Superior temporal gyrus (tissue), 1 donor: ENCODE measurements at regions not wholly inside any gene's neighbourhood (a gene's known extent, or its start where the extent isn't known, plus 50 kb on each side); places are given as distances from the start of the nearest gene placed in this dataset.

Experiments
- DNase-seq: peaks from one replicate; pipeline ENCODE4 v3.0.0-alpha.2; 2016; ENCODE audit errors: extremely low spot score

DNA sequence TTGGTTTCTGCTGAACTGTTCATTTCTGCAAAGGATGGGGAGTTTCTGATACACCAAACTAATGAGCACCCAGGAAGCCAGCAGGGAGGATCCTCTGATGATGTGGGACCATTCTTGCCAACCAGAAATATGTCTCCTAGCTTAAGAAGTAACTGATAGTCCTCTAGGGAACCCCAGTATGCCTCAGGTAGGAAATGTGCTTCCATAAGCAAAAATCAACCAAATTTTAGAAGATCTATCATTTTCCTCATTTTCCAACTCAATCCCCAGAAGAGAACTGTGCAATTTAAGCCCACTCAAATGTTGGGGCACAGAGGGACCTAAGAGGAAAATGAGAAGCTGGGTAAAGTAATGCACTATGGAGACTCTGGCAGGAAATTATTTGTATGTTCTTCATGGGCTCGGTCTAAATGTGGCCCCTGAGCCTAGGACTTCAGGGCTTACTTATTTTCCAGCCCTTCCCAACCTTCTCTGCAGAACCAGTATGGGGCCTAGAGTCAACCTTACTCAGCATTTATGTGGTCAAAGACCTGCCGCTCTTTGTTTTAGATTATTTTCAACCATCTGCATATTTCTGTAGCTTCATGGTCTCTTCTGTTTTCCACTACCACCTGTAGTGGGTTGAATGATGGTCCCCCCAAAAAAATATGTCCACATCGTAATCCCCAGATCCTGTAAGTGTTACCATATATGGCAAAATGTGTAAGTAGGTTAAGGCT is 359.8 kb upstream of the CDH4 start:
- no peak for DNase-seq

GRCh38 chr20:60894091-60894490 is 358.0 kb upstream of the CDH4 start:
- DNase-seq, result no peak

DNA sequence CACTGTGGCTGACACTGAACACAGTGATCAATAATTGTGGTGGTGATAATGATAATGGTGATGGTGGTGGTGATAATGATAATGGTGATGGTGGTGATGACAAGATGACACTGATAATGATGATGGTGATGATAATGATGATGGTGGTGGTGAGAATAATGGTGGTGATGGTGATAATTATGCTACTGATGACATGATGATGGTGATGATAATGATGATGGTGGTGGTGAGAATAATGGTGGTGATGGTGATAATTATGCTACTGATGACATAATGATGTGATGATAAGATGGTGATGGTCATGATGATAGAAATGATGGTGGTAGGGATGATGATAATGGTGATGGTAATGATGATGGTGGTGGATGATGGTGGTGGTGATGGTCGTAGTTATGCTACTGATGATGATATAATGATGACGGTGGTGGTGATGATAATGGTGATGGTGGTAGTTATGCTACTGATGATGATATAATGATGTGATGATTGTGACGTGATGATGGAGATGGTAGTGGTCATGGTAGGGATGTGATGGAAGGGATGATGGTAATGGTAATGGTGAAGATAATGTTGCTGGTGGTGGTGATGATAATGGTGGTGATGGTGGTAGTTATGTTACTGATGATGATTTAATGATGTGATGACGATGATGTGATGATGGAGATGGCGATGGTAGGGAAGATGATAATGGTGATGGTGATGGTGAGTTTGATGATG is 356.5 kb upstream of the CDH4 start:
- no peak for DNase-seq

- no peak for DNase-seq
These were observed 354.1 kb upstream of the CDH4 start for GRCh38 chr20:60897976-60898375.

DNA sequence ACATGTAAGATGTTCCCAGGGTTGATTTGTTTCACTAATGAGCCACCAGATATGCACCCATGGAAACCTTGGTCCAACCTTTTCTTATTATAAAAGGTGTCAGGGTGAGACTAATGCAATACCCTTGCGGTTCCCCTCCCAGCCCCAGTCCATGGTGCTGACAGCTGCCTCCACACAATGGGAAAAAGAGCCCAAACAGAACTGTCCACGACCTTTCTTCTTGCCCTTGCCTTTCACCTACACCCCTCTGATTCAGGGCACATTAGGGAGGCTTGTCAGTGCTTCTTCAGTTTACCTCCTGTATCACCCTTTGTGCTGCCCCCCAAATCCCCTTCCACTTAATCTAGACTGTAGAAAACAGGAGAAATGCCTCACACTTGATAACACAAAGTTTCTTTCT is 352.7 kb upstream of the CDH4 start:
- DNase-seq, result no peak

- DNase-seq, result no peak
These were observed 351.4 kb upstream of the CDH4 start for GRCh38 chr20:60900618-60901017.

DNA sequence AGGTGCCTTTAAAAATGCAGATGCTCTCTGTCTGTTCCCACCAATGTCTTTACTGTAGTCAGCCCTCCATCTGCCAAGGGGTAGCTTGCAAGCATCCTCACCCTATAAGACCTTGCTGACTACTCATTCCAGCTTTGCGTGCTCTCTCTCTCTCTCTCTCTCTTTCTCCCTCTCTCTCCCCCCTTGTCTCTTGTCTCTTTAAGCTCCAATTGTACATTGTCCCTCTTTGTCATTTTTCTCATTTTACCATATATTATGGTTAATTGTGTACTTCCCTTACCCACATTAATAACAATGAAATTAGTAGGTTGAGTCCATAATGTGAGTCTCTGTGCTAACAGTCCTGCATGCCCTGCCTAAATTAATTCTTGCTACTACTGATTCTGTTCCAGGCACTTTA is 350.2 kb upstream of the CDH4 start:
- no peak for DNase-seq

DNA sequence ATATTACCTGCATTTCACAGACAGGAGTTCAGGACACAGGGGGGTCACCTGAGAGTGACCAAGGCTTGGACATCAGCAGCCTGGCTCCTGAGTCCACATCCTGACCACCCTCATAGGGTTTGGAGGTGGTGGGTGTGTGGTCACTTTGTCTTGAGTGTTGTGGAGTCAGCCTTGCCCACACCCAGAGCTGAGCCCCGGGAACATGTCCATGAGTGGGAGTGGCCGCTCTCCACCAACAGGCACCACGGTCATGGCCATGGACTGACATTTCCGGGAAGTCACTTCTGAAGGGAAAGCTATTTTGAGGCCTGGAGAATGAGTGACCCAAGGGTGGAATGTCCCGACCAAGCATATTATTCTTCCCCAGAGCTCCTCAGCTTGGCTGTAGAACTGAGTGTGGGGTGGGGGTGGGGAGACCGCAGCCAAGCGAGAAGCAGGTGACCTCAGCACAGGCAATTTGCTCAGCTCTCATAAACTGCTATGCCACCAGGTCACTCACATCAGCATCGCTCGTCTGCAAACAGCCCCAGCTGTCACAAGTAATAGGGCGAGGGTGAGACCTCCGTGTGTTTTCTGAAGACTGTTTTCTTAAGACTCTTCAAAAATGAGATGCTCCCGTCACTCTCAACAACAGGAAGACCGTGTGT is 348.6 kb upstream of the CDH4 start:
- no peak for DNase-seq

DNA sequence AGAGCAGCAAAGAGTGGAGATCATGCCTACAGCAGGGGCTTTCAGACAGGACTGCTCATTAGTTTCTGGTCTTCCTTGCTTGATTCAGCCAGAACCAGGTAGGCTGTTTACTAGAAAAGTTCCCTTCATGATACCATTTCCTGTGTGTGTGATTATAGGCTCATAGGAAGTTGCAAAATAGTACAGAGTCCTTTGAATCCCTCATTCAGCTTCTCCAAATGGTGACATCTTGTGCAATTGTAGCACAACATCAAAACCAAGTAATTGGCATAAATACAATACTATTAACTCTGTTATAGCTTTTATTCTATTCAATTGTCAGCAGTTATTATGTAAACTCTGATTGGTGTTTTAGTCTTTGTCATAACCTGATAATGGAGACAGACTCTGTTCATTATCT is 347.3 kb upstream of the CDH4 start:
- no peak for DNase-seq

DNA sequence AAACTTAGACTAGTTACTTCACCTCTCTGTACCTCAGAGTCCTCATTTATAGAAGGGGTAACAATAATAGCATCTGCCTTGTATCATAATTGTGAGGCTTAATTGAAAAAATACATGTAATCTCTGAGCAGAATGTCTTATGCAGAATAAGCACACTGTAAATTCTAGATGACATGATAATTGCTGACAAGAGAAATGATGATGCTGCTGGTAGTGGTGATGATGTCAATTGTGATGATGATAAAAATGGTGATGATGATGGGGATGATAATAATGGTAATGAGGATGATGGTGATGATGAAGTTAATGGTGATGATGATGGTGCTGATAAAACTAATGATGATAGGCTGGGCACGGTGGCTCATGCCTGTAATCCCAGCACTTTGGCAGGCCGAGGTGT is 346.1 kb upstream of the CDH4 start:
- DNase-seq, result no peak

GRCh38 chr20:60906555-60906954 is 345.5 kb upstream of the CDH4 start:
- no peak for DNase-seq

DNA sequence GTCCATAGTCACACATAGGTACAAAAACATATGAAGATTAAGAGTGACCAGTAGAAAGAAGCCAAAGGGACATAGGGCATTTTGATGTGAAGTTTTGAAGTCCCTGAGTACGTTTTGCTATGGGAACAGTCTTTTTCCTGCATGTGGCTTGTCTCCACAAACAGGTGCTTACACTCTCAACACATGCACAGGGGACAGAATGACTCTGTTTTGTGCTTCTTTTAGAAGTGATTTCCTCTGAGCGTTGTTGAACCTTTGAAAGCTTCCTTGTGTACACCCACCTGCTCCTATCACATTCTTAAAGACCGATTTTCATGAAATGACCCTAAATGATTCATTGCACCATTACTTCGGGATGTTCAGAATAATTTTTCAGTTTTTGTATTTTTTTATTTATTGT is 338.8 kb upstream of the CDH4 start:
- no peak for DNase-seq

- DNase-seq, result no peak
These were observed 330.9 kb upstream of the CDH4 start for GRCh38 chr20:60921022-60921622.

DNA sequence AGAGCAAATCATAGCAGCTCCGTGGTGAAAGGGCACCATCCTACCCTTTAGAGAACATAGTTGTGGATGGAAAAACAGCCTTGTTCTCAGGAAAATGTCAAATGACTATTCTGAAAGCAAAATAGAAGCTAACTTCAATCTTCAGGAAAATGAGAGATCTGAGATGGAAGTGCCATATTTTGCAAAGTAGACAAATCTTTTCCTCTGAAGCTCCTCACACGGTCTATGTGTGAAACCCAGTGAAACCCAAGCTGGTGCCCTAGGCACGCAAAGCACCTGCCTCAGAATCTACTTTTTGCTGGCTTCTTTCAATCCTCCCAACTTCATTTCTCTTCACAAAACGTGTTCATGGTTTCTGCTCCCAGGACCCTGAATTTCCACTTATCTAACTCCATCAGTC is 325.2 kb upstream of the CDH4 start:
- no peak for DNase-seq

DNA sequence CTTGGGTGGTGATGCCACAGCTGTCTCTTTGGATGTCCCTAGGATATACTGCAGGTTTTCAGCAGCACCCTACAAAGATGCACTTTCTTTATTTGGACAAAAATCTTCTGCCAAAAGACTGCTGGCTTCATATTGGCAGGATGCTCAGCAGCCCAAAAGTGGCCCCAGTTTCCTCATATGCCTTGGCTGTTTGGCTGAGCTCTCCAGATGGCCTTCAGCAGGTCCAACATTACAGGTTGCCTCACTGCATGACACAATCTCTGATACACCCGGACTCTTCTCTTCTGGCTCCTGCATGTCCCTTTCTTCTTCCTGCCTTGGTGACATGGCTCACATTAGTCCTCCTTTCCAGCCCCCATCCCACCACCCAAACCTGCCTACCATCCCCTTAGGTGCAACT is 323.7 kb upstream of the CDH4 start:
- no peak for DNase-seq

DNA sequence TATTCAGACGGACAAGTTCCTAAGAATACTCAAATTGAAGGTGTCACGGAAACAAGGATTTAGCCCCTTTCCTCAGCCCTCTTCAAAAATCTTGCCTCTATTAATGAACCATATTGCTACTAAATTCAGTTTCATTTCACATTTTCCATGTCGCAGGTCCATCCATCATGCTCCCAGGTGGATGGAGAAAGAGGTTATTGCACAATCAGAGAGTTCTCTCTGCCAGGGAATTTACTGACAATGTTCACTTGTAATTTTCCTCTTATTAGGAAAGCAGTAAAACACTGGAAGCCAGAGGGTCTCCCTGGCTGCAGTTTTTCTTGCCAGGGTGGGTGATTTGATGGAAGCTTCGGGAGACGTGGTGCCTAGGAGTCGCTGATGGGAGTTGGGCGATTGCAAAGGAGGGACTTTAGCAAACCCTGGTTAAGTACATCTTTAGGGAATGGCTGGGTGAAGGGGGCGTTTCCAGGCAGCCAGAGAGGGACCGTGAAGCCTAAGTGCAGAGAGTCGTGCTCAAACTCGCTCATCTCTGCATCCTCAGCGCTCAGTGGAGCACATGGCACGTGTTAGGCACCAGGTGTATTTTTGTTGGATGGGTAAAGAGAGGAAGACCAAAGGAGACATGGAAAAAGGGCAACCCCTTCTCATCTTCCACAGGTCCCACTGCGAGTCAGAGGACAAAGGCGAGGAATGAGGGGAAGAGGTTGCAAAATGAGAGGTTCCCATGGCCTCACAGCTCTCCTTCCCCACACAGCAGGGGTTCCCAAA is 321.9 kb upstream of the CDH4 start:
- no peak for DNase-seq

DNA sequence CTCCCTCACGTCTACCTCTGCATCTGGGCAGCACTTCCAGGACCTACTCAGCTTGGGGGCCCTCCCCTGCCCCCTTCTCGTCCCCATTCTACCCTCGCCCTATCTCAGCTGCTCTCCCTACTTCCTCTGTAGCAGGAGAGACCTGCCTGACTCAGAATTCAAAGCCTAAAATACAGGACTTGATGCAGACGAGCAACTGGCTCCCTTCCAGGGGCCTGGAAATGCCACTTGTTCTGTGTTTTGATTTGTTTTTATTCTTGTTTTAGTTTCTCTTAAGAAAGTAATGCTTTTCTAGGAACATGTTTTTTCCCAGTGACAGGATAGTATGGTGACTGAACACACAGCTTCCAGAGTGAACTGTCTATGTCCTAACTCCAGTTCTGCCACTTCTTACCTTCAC is 320.4 kb upstream of the CDH4 start:
- DNase-seq, result no peak

- no peak for DNase-seq
These were observed 317.3 kb upstream of the CDH4 start for GRCh38 chr20:60934724-60935123.

GRCh38 chr20:60935971-60936370 is 316.1 kb upstream of the CDH4 start:
- DNase-seq, result no peak

- DNase-seq, result no peak
These were observed 314.5 kb upstream of the CDH4 start for GRCh38 chr20:60937585-60937984.

GRCh38 chr20:60941379-60941778 is 310.7 kb upstream of the CDH4 start:
- no peak for DNase-seq

DNA sequence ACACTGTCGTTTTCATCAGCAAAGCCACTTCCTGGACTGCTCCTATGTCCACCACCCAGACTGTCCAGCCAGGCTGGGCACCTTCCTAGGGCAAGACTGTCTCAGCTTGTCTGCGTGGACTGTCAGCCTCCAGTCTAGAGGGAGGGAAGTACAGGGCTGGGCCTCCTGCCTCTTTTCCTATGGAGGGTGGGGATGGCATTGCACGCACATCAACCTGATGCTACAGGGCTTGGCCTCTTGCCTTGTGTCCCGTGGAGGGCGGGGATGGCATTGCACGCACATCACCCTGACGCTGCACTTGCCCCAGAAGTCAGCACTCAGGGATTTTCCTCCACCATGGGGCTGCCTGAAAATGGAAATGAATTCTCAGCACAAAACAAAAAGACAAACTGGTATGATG is 304.2 kb upstream of the CDH4 start:
- no peak for DNase-seq
